GM23338 (cell line): ENCODE measurements at regions not wholly inside any gene's neighbourhood (a gene's known extent, or its start where the extent isn't known, plus 50 kb on each side); places are given as distances from the start of the nearest gene placed in this dataset.

Experiments
- CREB1 ChIP-seq: fragments of 250-450 bp; sonication (Bioruptor Pico); IDR thresholded peaks from 2 replicates; pipeline ENCODE4 v1.5.0; 2020; ENCODE audit warnings: low read depth, mild to moderate bottlenecking, moderate library complexity
- ETS1 ChIP-seq: IDR thresholded peaks from 2 replicates; pipeline ENCODE4 v1.6.1; 2016; ENCODE audit warnings: antibody characterized with exemption
- EZH2 ChIP-seq: fragments of 200-600 bp; sonication (generic); IDR thresholded peaks from one replicate; pipeline ENCODE4 v1.8.0; 2017; ENCODE audit warnings: antibody characterized with exemption, mild to moderate bottlenecking, low read depth; ENCODE audit not compliant: unreplicated experiment
- EZH2phosphoT487 ChIP-seq: fragments of 200-600 bp; sonication (generic); IDR thresholded peaks from one replicate; pipeline ENCODE4 v1.8.1; 2018; ENCODE audit warnings: antibody characterized with exemption; ENCODE audit not compliant: unreplicated experiment
- JUNB ChIP-seq: IDR thresholded peaks from one replicate; pipeline ENCODE4 v1.6.1; 2016; ENCODE audit warnings: antibody characterized with exemption; ENCODE audit not compliant: unreplicated experiment
- NANOG ChIP-seq: IDR thresholded peaks from 2 replicates; pipeline ENCODE4 v1.6.1; 2016; ENCODE audit warnings: antibody characterized with exemption, borderline replicate concordance
- POLR2AphosphoS5 ChIP-seq: IDR thresholded peaks from 2 replicates; pipeline ENCODE4 v1.6.1; 2016; ENCODE audit warnings: antibody characterized with exemption, low read depth
- ZNF331 ChIP-seq: fragments of 250-450 bp; sonication (Bioruptor Pico); IDR thresholded peaks from 2 replicates; pipeline ENCODE4 v1.5.0; 2020; ENCODE audit warnings: low read depth, mild to moderate bottlenecking, moderate library complexity
- ZNF462 ChIP-seq: fragments of 250-450 bp; sonication (Bioruptor Pico); IDR thresholded peaks from 2 replicates; pipeline ENCODE4 v1.5.0; 2020; ENCODE audit warnings: mild to moderate bottlenecking, moderate library complexity
- TF ChIP-seq, protein P1 (sequence below), 2 experiments: fragments of 200-600 bp in 1 of 2; sonication (generic) in 1 of 2; conservative IDR thresholded peaks; 2 replicates each; pipeline versions ENCODE4 v1.5.1 to v1.6.1; 2016 to 2017; ENCODE audit warnings: antibody characterized with exemption in 2 of 2, low read depth in 2 of 2, mild to moderate bottlenecking in 2 of 2, moderate library complexity in 1 of 2
- TF ChIP-seq, protein P2 (sequence below): IDR thresholded peaks from one replicate; pipeline ENCODE4 v1.6.1; 2018; ENCODE audit warnings: antibody characterized with exemption; ENCODE audit not compliant: unreplicated experiment

DNA sequence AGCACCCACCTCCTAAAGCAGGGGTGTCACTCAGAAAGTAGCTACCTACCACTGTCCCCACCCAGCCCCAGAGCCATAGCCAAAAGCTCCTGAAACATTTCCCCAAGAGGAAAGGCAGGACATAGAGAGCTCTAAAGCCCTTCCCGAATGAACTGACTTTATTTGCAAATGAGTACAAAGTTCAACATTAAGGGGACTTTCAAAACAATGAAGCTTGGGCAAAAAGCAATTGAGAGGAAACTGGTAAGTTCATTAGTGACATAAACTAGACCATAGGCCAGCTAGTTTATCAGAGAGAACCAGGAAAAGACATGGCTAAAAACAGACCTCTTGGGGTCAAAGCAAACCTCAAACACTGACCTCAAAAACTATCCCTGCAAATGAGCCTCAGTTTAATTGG, 72.7 kb downstream of the IGLL5 start:
- TF ChIP-seq, protein P1, sequence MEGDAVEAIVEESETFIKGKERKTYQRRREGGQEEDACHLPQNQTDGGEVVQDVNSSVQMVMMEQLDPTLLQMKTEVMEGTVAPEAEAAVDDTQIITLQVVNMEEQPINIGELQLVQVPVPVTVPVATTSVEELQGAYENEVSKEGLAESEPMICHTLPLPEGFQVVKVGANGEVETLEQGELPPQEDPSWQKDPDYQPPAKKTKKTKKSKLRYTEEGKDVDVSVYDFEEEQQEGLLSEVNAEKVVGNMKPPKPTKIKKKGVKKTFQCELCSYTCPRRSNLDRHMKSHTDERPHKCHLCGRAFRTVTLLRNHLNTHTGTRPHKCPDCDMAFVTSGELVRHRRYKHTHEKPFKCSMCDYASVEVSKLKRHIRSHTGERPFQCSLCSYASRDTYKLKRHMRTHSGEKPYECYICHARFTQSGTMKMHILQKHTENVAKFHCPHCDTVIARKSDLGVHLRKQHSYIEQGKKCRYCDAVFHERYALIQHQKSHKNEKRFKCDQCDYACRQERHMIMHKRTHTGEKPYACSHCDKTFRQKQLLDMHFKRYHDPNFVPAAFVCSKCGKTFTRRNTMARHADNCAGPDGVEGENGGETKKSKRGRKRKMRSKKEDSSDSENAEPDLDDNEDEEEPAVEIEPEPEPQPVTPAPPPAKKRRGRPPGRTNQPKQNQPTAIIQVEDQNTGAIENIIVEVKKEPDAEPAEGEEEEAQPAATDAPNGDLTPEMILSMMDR (conservative IDR thresholded peaks at IDR 0.05; ENCODE audit: low read depth in 2 of 2), result no peak
- TF ChIP-seq EZH2, result no peak
- no peak for TF ChIP-seq JUNB
- TF ChIP-seq POLR2AphosphoS5, result no peak
- TF ChIP-seq CREB1 (CRISPR knock-in tag), result no peak
- TF ChIP-seq EZH2phosphoT487, result no peak
- no peak for TF ChIP-seq ETS1
- TF ChIP-seq, protein P2, sequence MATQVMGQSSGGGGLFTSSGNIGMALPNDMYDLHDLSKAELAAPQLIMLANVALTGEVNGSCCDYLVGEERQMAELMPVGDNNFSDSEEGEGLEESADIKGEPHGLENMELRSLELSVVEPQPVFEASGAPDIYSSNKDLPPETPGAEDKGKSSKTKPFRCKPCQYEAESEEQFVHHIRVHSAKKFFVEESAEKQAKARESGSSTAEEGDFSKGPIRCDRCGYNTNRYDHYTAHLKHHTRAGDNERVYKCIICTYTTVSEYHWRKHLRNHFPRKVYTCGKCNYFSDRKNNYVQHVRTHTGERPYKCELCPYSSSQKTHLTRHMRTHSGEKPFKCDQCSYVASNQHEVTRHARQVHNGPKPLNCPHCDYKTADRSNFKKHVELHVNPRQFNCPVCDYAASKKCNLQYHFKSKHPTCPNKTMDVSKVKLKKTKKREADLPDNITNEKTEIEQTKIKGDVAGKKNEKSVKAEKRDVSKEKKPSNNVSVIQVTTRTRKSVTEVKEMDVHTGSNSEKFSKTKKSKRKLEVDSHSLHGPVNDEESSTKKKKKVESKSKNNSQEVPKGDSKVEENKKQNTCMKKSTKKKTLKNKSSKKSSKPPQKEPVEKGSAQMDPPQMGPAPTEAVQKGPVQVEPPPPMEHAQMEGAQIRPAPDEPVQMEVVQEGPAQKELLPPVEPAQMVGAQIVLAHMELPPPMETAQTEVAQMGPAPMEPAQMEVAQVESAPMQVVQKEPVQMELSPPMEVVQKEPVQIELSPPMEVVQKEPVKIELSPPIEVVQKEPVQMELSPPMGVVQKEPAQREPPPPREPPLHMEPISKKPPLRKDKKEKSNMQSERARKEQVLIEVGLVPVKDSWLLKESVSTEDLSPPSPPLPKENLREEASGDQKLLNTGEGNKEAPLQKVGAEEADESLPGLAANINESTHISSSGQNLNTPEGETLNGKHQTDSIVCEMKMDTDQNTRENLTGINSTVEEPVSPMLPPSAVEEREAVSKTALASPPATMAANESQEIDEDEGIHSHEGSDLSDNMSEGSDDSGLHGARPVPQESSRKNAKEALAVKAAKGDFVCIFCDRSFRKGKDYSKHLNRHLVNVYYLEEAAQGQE, result no peak
- TF ChIP-seq NANOG, result no peak
- no peak for TF ChIP-seq ZNF462 (CRISPR knock-in tag)
- no peak for TF ChIP-seq ZNF331
